ENCODE measurements at regions not wholly inside any gene's neighbourhood (a gene's known extent, or its start where the extent isn't known, plus 50 kb on each side); places are given as distances from the start of the nearest gene placed in this dataset.
"Not testable (repeated sequence)": the region's sequence is repeated elsewhere in the genome, so short reads cannot be mapped to it uniquely, and the experiment has no call there.

GRCh38 chr6:8944548-8944947 lies 509.2 kb upstream of the SLC35B3 start:
- DNase-seq, result no peak
- Histone ChIP-seq H3K9me3 (ENCODE audit: control insufficient read depth in 2 of 2, insufficient read depth in 1 of 2, low read depth in 1 of 2, low read length in 1 of 2) (no peaks in the 10 kb centered on the region), H3K27me3 (ENCODE audit: control insufficient read depth in 3 of 3, insufficient read depth in 3 of 3, low read length in 3 of 3) (no peaks in the 10 kb centered on the region), H3K36me3 (ENCODE audit: control insufficient read depth in 3 of 3, insufficient read depth in 2 of 3, low read depth in 1 of 3, low read length in 3 of 3) (no peaks in the 10 kb centered on the region), H3K4me3 (ENCODE audit: low read depth in 1 of 3, low read length in 3 of 3) (no peak overlapping the region), H3K4me1 (ENCODE audit: control insufficient read depth in 3 of 3, insufficient read depth in 2 of 3, low read depth in 1 of 3, low read length in 2 of 3) (no peaks in the 10 kb centered on the region), H3K27ac (ENCODE audit: low read depth in 1 of 3, low read length in 2 of 3) (no peak overlapping the region)
- no peak for FAIRE-seq
- 31 to 44% (median 44%) methylated on average over 3 of the region's 3 CpGs for WGBS, 3 donors

- no peak overlapping the region for H3K4me3 ChIP-seq (ENCODE audit: low read depth in 1 of 3, low read length in 3 of 3)
- no peaks in the 10 kb centered on the region for H3K4me1 ChIP-seq (ENCODE audit: control insufficient read depth in 3 of 3, insufficient read depth in 2 of 3, low read depth in 1 of 3, low read length in 2 of 3)
- FAIRE-seq, result no peak
- WGBS, 3 donors, result 61 to 80% (median 72%) methylated on average over 3 of the region's 3 CpGs
- H3K9me3 ChIP-seq (ENCODE audit: control insufficient read depth in 2 of 2, insufficient read depth in 1 of 2, low read depth in 1 of 2, low read length in 1 of 2), result no peaks in the 10 kb centered on the region
- H3K27ac ChIP-seq (ENCODE audit: low read depth in 1 of 3, low read length in 2 of 3), result no peak overlapping the region
- H3K27me3 ChIP-seq (ENCODE audit: control insufficient read depth in 3 of 3, insufficient read depth in 3 of 3, low read length in 3 of 3), result no peaks in the 10 kb centered on the region
- no peak for DNase-seq
- H3K36me3 ChIP-seq (ENCODE audit: control insufficient read depth in 3 of 3, insufficient read depth in 2 of 3, low read depth in 1 of 3, low read length in 3 of 3), result no peaks in the 10 kb centered on the region
Observed at GRCh38 chr6:8943073-8943472, 507.7 kb upstream of the SLC35B3 start.

- Histone ChIP-seq H3K9me3 (ENCODE audit: control insufficient read depth in 2 of 2, insufficient read depth in 1 of 2, low read depth in 1 of 2, low read length in 1 of 2) (no peaks in the 10 kb centered on the region), H3K27ac (ENCODE audit: low read depth in 1 of 3, low read length in 2 of 3) (no peak overlapping the region), H3K4me1 (ENCODE audit: control insufficient read depth in 3 of 3, insufficient read depth in 2 of 3, low read depth in 1 of 3, low read length in 2 of 3) (no peaks in the 10 kb centered on the region), H3K4me3 (ENCODE audit: low read depth in 1 of 3, low read length in 3 of 3) (no peak overlapping the region), H3K27me3 (ENCODE audit: control insufficient read depth in 3 of 3, insufficient read depth in 3 of 3, low read length in 3 of 3) (no peaks in the 10 kb centered on the region), H3K36me3 (ENCODE audit: control insufficient read depth in 3 of 3, insufficient read depth in 2 of 3, low read depth in 1 of 3, low read length in 3 of 3) (no peaks in the 10 kb centered on the region)
- FAIRE-seq (no peak), DNase-seq (no peak)
- WGBS, 3 donors, result 56 to 73% (median 69%) methylated on average over 2 of the region's 2 CpGs
Observed at GRCh38 chr6:8941577-8941976, 506.2 kb upstream of the SLC35B3 start.

- FAIRE-seq, result no peak
- WGBS, 3 donors, result 71 to 84% (median 78%) methylated on average over 6 of the region's 6 CpGs
- H3K36me3 ChIP-seq (ENCODE audit: control insufficient read depth in 3 of 3, insufficient read depth in 2 of 3, low read depth in 1 of 3, low read length in 3 of 3), result no peaks in the 10 kb centered on the region
- H3K4me1 ChIP-seq (ENCODE audit: control insufficient read depth in 3 of 3, insufficient read depth in 2 of 3, low read depth in 1 of 3, low read length in 2 of 3), result no peaks in the 10 kb centered on the region
- H3K9me3 ChIP-seq (ENCODE audit: control insufficient read depth in 2 of 2, insufficient read depth in 1 of 2, low read depth in 1 of 2, low read length in 1 of 2), result no peaks in the 10 kb centered on the region
- no peak for DNase-seq
- no peak overlapping the region for H3K27ac ChIP-seq (ENCODE audit: low read depth in 1 of 3, low read length in 2 of 3)
- H3K27me3 ChIP-seq (ENCODE audit: control insufficient read depth in 3 of 3, insufficient read depth in 3 of 3, low read length in 3 of 3), result no peaks in the 10 kb centered on the region
- H3K4me3 ChIP-seq (ENCODE audit: low read depth in 1 of 3, low read length in 3 of 3), result no peak overlapping the region
Observed at GRCh38 chr6:8940356-8940755, 505.0 kb upstream of the SLC35B3 start.

GRCh38 chr6:8939615-8940014 lies 504.3 kb upstream of the SLC35B3 start:
- H3K27ac ChIP-seq (ENCODE audit: low read depth in 1 of 3, low read length in 2 of 3), result no peak overlapping the region
- 12 to 25% (median 20%) methylated on average over 4 of the region's 4 CpGs for whole genome bisulfite sequencing, 3 donors
- FAIRE-seq (no peak), DNase-seq (no peak)
- H3K36me3 ChIP-seq (ENCODE audit: control insufficient read depth in 3 of 3, insufficient read depth in 2 of 3, low read depth in 1 of 3, low read length in 3 of 3), result no peaks in the 10 kb centered on the region
- no peaks in the 10 kb centered on the region for H3K4me1 ChIP-seq (ENCODE audit: control insufficient read depth in 3 of 3, insufficient read depth in 2 of 3, low read depth in 1 of 3, low read length in 2 of 3)
- H3K9me3 ChIP-seq (ENCODE audit: control insufficient read depth in 2 of 2, insufficient read depth in 1 of 2, low read depth in 1 of 2, low read length in 1 of 2), result no peaks in the 10 kb centered on the region
- no peak overlapping the region for H3K4me3 ChIP-seq (ENCODE audit: low read depth in 1 of 3, low read length in 3 of 3)
- no peaks in the 10 kb centered on the region for H3K27me3 ChIP-seq (ENCODE audit: control insufficient read depth in 3 of 3, insufficient read depth in 3 of 3, low read length in 3 of 3)

GRCh38 chr6:8934318-8934717 lies 499.0 kb upstream of the SLC35B3 start:
- H3K4me3 ChIP-seq (ENCODE audit: low read depth in 1 of 3, low read length in 3 of 3), result no peak overlapping the region
- FAIRE-seq, result no peak
- DNase-seq, result no peak
- H3K9me3 ChIP-seq (ENCODE audit: control insufficient read depth in 2 of 2, insufficient read depth in 1 of 2, low read depth in 1 of 2, low read length in 1 of 2), result no peaks in the 10 kb centered on the region
- H3K27ac ChIP-seq (ENCODE audit: low read depth in 1 of 3, low read length in 2 of 3), result no peak overlapping the region
- H3K36me3 ChIP-seq (ENCODE audit: control insufficient read depth in 3 of 3, insufficient read depth in 2 of 3, low read depth in 1 of 3, low read length in 3 of 3), result no peaks in the 10 kb centered on the region
- 53 to 67% (median 64%) methylated on average over 4 of the region's 4 CpGs for WGBS, 3 donors
- H3K4me1 ChIP-seq (ENCODE audit: control insufficient read depth in 3 of 3, insufficient read depth in 2 of 3, low read depth in 1 of 3, low read length in 2 of 3), result no peaks in the 10 kb centered on the region
- H3K27me3 ChIP-seq (ENCODE audit: control insufficient read depth in 3 of 3, insufficient read depth in 3 of 3, low read length in 3 of 3), result no peaks in the 10 kb centered on the region

GRCh38 chr6:8930009-8930408 lies 494.7 kb upstream of the SLC35B3 start:
- Histone ChIP-seq H3K36me3 (ENCODE audit: control insufficient read depth in 3 of 3, insufficient read depth in 2 of 3, low read depth in 1 of 3, low read length in 3 of 3) (no peaks in the 10 kb centered on the region), H3K27ac (ENCODE audit: low read depth in 1 of 3, low read length in 2 of 3) (no peak overlapping the region), H3K4me1 (ENCODE audit: control insufficient read depth in 3 of 3, insufficient read depth in 2 of 3, low read depth in 1 of 3, low read length in 2 of 3) (no peaks in the 10 kb centered on the region), H3K9me3 (ENCODE audit: control insufficient read depth in 2 of 2, insufficient read depth in 1 of 2, low read depth in 1 of 2, low read length in 1 of 2) (no peaks in the 10 kb centered on the region), H3K27me3 (ENCODE audit: control insufficient read depth in 3 of 3, insufficient read depth in 3 of 3, low read length in 3 of 3) (no peaks in the 10 kb centered on the region), H3K4me3 (ENCODE audit: low read depth in 1 of 3, low read length in 3 of 3) (no peak overlapping the region)
- FAIRE-seq (no peak), DNase-seq (no peak)
- WGBS, 3 donors, result 84 to 95% (median 86%) methylated on average over 3 of the region's 3 CpGs

GRCh38 chr6:8920244-8920643 lies 484.9 kb upstream of the SLC35B3 start:
- not testable (repeated sequence) for H3K4me1 ChIP-seq (ENCODE audit: control insufficient read depth in 3 of 3, insufficient read depth in 2 of 3, low read depth in 1 of 3, low read length in 2 of 3); H3K36me3 ChIP-seq (ENCODE audit: control insufficient read depth in 3 of 3, insufficient read depth in 2 of 3, low read depth in 1 of 3, low read length in 3 of 3); FAIRE-seq; H3K9me3 ChIP-seq (ENCODE audit: control insufficient read depth in 2 of 2, insufficient read depth in 1 of 2, low read depth in 1 of 2, low read length in 1 of 2); DNase-seq; H3K27me3 ChIP-seq (ENCODE audit: control insufficient read depth in 3 of 3, insufficient read depth in 3 of 3, low read length in 3 of 3); H3K27ac ChIP-seq (ENCODE audit: low read depth in 1 of 3, low read length in 2 of 3); H3K4me3 ChIP-seq (ENCODE audit: low read depth in 1 of 3, low read length in 3 of 3)
- 30 to 69% (median 67%) methylated on average over 1 of the region's 1 CpG for WGBS, 3 donors

GRCh38 chr6:8918196-8918595 lies 482.9 kb upstream of the SLC35B3 start:
- Histone ChIP-seq H3K27me3 (ENCODE audit: control insufficient read depth in 3 of 3, insufficient read depth in 3 of 3, low read length in 3 of 3) (no peaks in the 10 kb centered on the region), H3K36me3 (ENCODE audit: control insufficient read depth in 3 of 3, insufficient read depth in 2 of 3, low read depth in 1 of 3, low read length in 3 of 3) (no peaks in the 10 kb centered on the region), H3K27ac (ENCODE audit: low read depth in 1 of 3, low read length in 2 of 3) (no peak overlapping the region), H3K4me3 (ENCODE audit: low read depth in 1 of 3, low read length in 3 of 3) (no peak overlapping the region), H3K4me1 (ENCODE audit: control insufficient read depth in 3 of 3, insufficient read depth in 2 of 3, low read depth in 1 of 3, low read length in 2 of 3) (no peaks in the 10 kb centered on the region), H3K9me3 (ENCODE audit: control insufficient read depth in 2 of 2, insufficient read depth in 1 of 2, low read depth in 1 of 2, low read length in 1 of 2) (peaks cover 0 to 3% of the 10 kb centered on the region in 2 donors)
- peak; percentile 47 for FAIRE-seq
- no peak for DNase-seq
- WGBS, 3 donors, result 62 to 82% (median 82%) methylated on average over 2 of the region's 2 CpGs

Data from small intestine (tissue), 7 donors.